ENCODE measurements at regions not wholly inside any gene's neighbourhood (a gene's known extent, or its start where the extent isn't known, plus 50 kb on each side); places are given as distances from the start of the nearest gene placed in this dataset.

GRCh38 chr10:28354511-28354910 is 51.6 kb upstream of the MPP7 start:
- Histone ChIP-seq H3K9ac (ENCODE audit: extremely low read depth, low read length, poor library complexity, severe bottlenecking) (no peak overlapping the region), H3K36me3 (ENCODE audit: control insufficient read depth, insufficient read depth, low read length) (no peaks in the 10 kb centered on the region), H3K27ac (ENCODE audit: low read depth, low read length) (no peak overlapping the region), H3K27me3 (ENCODE audit: control insufficient read depth, insufficient read depth, low read length, poor library complexity, severe bottlenecking) (no peaks in the 10 kb centered on the region), H3K4me3 (ENCODE audit: low read length) (no peak overlapping the region), H3K9me3 (ENCODE audit: control insufficient read depth, low read length) (no peaks in the 10 kb centered on the region), H3K4me1 (ENCODE audit: control insufficient read depth, insufficient read depth, low read length) (no peaks in the 10 kb centered on the region)
- H3K4me1 Mint-ChIP-seq, result peaks cover 2% of the 10 kb centered on the region
- H3K4me3 Mint-ChIP-seq, result no peak overlapping the region
- no peak for DNase-seq
- no peaks in the 10 kb centered on the region for H3K9me3 Mint-ChIP-seq
- TF ChIP-seq CTCF (conservative IDR thresholded peaks at IDR 0.05), result no peak
- no peak overlapping the region for H3K27ac Mint-ChIP-seq
- WGBS, 2 experiments (ENCODE audit: insufficient coverage in 1 of 2, insufficient read length in 1 of 2), result 80 to 89% methylated on average over 1 to 4 of the region's 4 CpGs
- H3K27me3 Mint-ChIP-seq (ENCODE audit: insufficient read depth), result no peaks in the 10 kb centered on the region
- no peaks in the 10 kb centered on the region for H3K36me3 Mint-ChIP-seq (ENCODE audit: low read depth)

GRCh38 chr10:28355376-28355775 is 52.5 kb upstream of the MPP7 start:
- H3K4me3 ChIP-seq (ENCODE audit: low read length), result no peak overlapping the region
- H3K36me3 ChIP-seq (ENCODE audit: control insufficient read depth, insufficient read depth, low read length), result no peaks in the 10 kb centered on the region
- no peak overlapping the region for H3K9ac ChIP-seq (ENCODE audit: extremely low read depth, low read length, poor library complexity, severe bottlenecking)
- H3K4me3 Mint-ChIP-seq, result no peak overlapping the region
- no peak overlapping the region for H3K27ac Mint-ChIP-seq
- no peaks in the 10 kb centered on the region for H3K27me3 Mint-ChIP-seq (ENCODE audit: insufficient read depth)
- TF ChIP-seq CTCF (conservative IDR thresholded peaks at IDR 0.05), result no peak
- no peaks in the 10 kb centered on the region for H3K27me3 ChIP-seq (ENCODE audit: control insufficient read depth, insufficient read depth, low read length, poor library complexity, severe bottlenecking)
- 92 to 100% methylated on average over 1 to 2 of the region's 2 CpGs for WGBS, 2 experiments (ENCODE audit: insufficient coverage in 1 of 2, insufficient read length in 1 of 2)
- DNase-seq, result no peak
- no peaks in the 10 kb centered on the region for H3K4me1 ChIP-seq (ENCODE audit: control insufficient read depth, insufficient read depth, low read length)
- H3K27ac ChIP-seq (ENCODE audit: low read depth, low read length), result no peak overlapping the region
- peaks cover 2% of the 10 kb centered on the region for H3K4me1 Mint-ChIP-seq
- no peaks in the 10 kb centered on the region for H3K9me3 Mint-ChIP-seq
- no peaks in the 10 kb centered on the region for H3K36me3 Mint-ChIP-seq (ENCODE audit: low read depth)
- H3K9me3 ChIP-seq (ENCODE audit: control insufficient read depth, low read length), result no peaks in the 10 kb centered on the region

GRCh38 chr10:28359334-28359733 is 56.5 kb upstream of the MPP7 start:
- no peak for DNase-seq
- no peaks in the 10 kb centered on the region for H3K27me3 Mint-ChIP-seq (ENCODE audit: insufficient read depth)
- H3K4me1 ChIP-seq (ENCODE audit: control insufficient read depth, insufficient read depth, low read length), result no peaks in the 10 kb centered on the region
- H3K36me3 ChIP-seq (ENCODE audit: control insufficient read depth, insufficient read depth, low read length), result no peaks in the 10 kb centered on the region
- no peak overlapping the region for H3K9ac ChIP-seq (ENCODE audit: extremely low read depth, low read length, poor library complexity, severe bottlenecking)
- peaks cover 5% of the 10 kb centered on the region for H3K9me3 Mint-ChIP-seq
- no peak overlapping the region for H3K4me3 Mint-ChIP-seq
- no peaks in the 10 kb centered on the region for H3K27me3 ChIP-seq (ENCODE audit: control insufficient read depth, insufficient read depth, low read length, poor library complexity, severe bottlenecking)
- TF ChIP-seq CTCF (conservative IDR thresholded peaks at IDR 0.05), result no peak
- no peak overlapping the region for H3K27ac ChIP-seq (ENCODE audit: low read depth, low read length)
- H3K4me1 Mint-ChIP-seq, result peaks cover 2% of the 10 kb centered on the region
- 80 to 92% methylated on average over 1 to 3 of the region's 3 CpGs for WGBS, 2 experiments (ENCODE audit: insufficient coverage in 1 of 2, insufficient read length in 1 of 2)
- H3K4me3 ChIP-seq (ENCODE audit: low read length), result no peak overlapping the region
- no peaks in the 10 kb centered on the region for H3K36me3 Mint-ChIP-seq (ENCODE audit: low read depth)
- no peaks in the 10 kb centered on the region for H3K9me3 ChIP-seq (ENCODE audit: control insufficient read depth, low read length)
- no peak overlapping the region for H3K27ac Mint-ChIP-seq

Data from endodermal cell (in vitro differentiated cells).